ENCODE measurements at regions not wholly inside any gene's neighbourhood (a gene's known extent, or its start where the extent isn't known, plus 50 kb on each side); places are given as distances from the start of the nearest gene placed in this dataset.

- Histone ChIP-seq H3K9ac (ENCODE audit: low read depth, low read length) (no peak overlapping the region), H4K91ac (ENCODE audit: insufficient read depth, low read depth, low read length) (no peak overlapping the region), H3K23ac (ENCODE audit: low read depth, low read length) (no peak overlapping the region), H3K14ac (replicated peaks; ENCODE audit: low read depth, low read length) (no peak overlapping the region), H3K79me1 (ENCODE audit: low read depth in 1 of 2, low read length in 2 of 2) (no peaks in the 10 kb centered on the region), H2BK120ac (ENCODE audit: low read depth, low read length) (no peak overlapping the region), H2AK9ac (replicated peaks; ENCODE audit: low read depth, low read length, poor library complexity) (no peak overlapping the region), H2AFZ (replicated peaks; ENCODE audit: low read length, poor library complexity) (no peak overlapping the region), H3K4me3 (ENCODE audit: insufficient read depth, low read depth, low read length) (no peak overlapping the region), H3K56ac (ENCODE audit: extremely low read depth, insufficient read depth, low read length) (no peak overlapping the region), H2AK5ac (ENCODE audit: low read depth, low read length) (no peak overlapping the region), H3K9me1 (ENCODE audit: insufficient read depth, low read length) (no peaks in the 10 kb centered on the region), H3K36me3 (ENCODE audit: control insufficient read depth, insufficient read depth, low read length) (no peaks in the 10 kb centered on the region), H4K8ac (ENCODE audit: low read depth in 2 of 2, low read length in 2 of 2) (no peak overlapping the region), H2BK5ac (ENCODE audit: low read depth, low read length, poor library complexity, severe bottlenecking) (no peak overlapping the region), H2BK15ac (ENCODE audit: low read depth, low read length) (no peak overlapping the region), H3K9me3 (ENCODE audit: control insufficient read depth, insufficient read depth, low read length) (no peaks in the 10 kb centered on the region), H3K27me3 (ENCODE audit: control insufficient read depth, insufficient read depth, low read length) (no peaks in the 10 kb centered on the region), H3K4me2 (ENCODE audit: low read depth, low read length) (no peak overlapping the region), H3K4ac (ENCODE audit: low read depth, low read length) (no peak overlapping the region), H4K5ac (ENCODE audit: low read depth, low read length) (no peak overlapping the region), H3K4me1 (ENCODE audit: control insufficient read depth, insufficient read depth, low read length) (no peaks in the 10 kb centered on the region), H3K27ac (ENCODE audit: insufficient read depth, low read length) (no peak overlapping the region), H2BK20ac (ENCODE audit: low read depth, low read length) (no peak overlapping the region), H3K18ac (ENCODE audit: low read depth, low read length) (no peak overlapping the region), H4K20me1 (ENCODE audit: insufficient read depth, low read length) (no peaks in the 10 kb centered on the region)
- intact Hi-C loops (cut with micrococcal nuclease) = no loop called here
- in situ Hi-C loops (cut with MboI; ENCODE audit: low sequenced_read_pairs) = no loop called here
- ChIA-PET POLR2A (ENCODE audit: unreplicated experiment) (no interaction called here), CTCF (no interaction called here)
- no peak for TF ChIP-seq RFX5 (IDR thresholded peaks at IDR 0.05; ENCODE audit: low read depth, low read length)
- no peak for TF ChIP-seq ELK1 (IDR thresholded peaks at IDR 0.05; ENCODE audit: borderline replicate concordance, low read depth, low read length)
- no peak for TF ChIP-seq SMC3 (IDR thresholded peaks at IDR 0.05; ENCODE audit: low read depth, low read length)
- TF ChIP-seq MAZ (IDR thresholded peaks at IDR 0.05; ENCODE audit: borderline replicate concordance, low read depth, low read length) = no peak
- no peak for TF ChIP-seq NFE2L2 (IDR thresholded peaks at IDR 0.05; ENCODE audit: low read depth, low read length)
- TF ChIP-seq, protein P1, sequence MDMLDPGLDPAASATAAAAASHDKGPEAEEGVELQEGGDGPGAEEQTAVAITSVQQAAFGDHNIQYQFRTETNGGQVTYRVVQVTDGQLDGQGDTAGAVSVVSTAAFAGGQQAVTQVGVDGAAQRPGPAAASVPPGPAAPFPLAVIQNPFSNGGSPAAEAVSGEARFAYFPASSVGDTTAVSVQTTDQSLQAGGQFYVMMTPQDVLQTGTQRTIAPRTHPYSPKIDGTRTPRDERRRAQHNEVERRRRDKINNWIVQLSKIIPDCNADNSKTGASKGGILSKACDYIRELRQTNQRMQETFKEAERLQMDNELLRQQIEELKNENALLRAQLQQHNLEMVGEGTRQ (IDR thresholded peaks at IDR 0.05; ENCODE audit: low read depth, low read length) = no peak
- TF ChIP-seq BHLHE40 (IDR thresholded peaks at IDR 0.05; ENCODE audit: low read depth, low read length) = no peak
- DNase-seq (peak; percentile 32), ATAC-seq (ENCODE audit: low read depth) (peak; percentile 51)
- dilution Hi-C loops (cut with HindIII; ENCODE audit: low sequenced_read_pairs, unreplicated experiment) = no loop called here
- no TSS peak for BruUV-seq (replicated peaks)
Measured at GRCh38 chr6:22049002-22049401, 247.8 kb downstream of the PRL start.
